HepG2 (cell line): ENCODE measurements at regions not wholly inside any gene's neighbourhood (a gene's known extent, or its start where the extent isn't known, plus 50 kb on each side); places are given as distances from the start of the nearest gene placed in this dataset.
A peak's percentile ranks its signal among the peaks of the same experiment; 100 is the strongest.
"Not testable (repeated sequence)": the region's sequence is repeated elsewhere in the genome, so short reads cannot be mapped to it uniquely, and the experiment has no call there.

ENCODE experiments used
- HDAC2 ChIP-seq: sonication (generic); formaldehyde crosslinking; IDR thresholded peaks from 2 replicates; pipeline ENCODE4 v1.4.0; 2020; ENCODE audit warnings: missing genetic modification reagents
- MAFK ChIP-seq, 2 experiments: IDR thresholded peaks in 1 of 2; conservative IDR thresholded peaks in 1 of 2; 2 replicates each; pipeline ENCODE4 v1.6.1; 2011; ENCODE audit warnings: improper control_type of control experiment in 2 of 2, low read length in 2 of 2
- MYPOP ChIP-seq: sonication (generic); formaldehyde crosslinking; IDR thresholded peaks from 2 replicates; pipeline ENCODE4 v1.8.1; 2023; ENCODE audit warnings: mild to moderate bottlenecking, moderate library complexity, missing genetic modification reagents
- NFKB2 ChIP-seq: sonication (generic); formaldehyde crosslinking; IDR thresholded peaks from 2 replicates; pipeline ENCODE4 v1.4.0; 2020; ENCODE audit warnings: missing genetic modification reagents, borderline replicate concordance
- PHF21A ChIP-seq: sonication (generic); formaldehyde crosslinking; IDR thresholded peaks from 2 replicates; pipeline ENCODE4 v1.5.0; 2020; ENCODE audit warnings: mild to moderate bottlenecking, missing genetic modification reagents
- SMARCC2 ChIP-seq: fragments of 450-650 bp; IDR thresholded peaks from 2 replicates; pipeline ENCODE4 v1.6.1; 2017; ENCODE audit warnings: antibody characterized with exemption, mild to moderate bottlenecking
- SNAPC2 ChIP-seq: sonication (generic); formaldehyde crosslinking; IDR thresholded peaks from 2 replicates; pipeline ENCODE4 v1.8.1; 2022; ENCODE audit warnings: mild to moderate bottlenecking, missing genetic modification reagents
- SP2 ChIP-seq: sonication (generic); formaldehyde crosslinking; IDR thresholded peaks from 2 replicates; pipeline ENCODE4 v1.5.1; 2020; ENCODE audit warnings: mild to moderate bottlenecking, missing genetic modification reagents
- XBP1 ChIP-seq: sonication (generic); formaldehyde crosslinking; IDR thresholded peaks from 2 replicates; pipeline ENCODE4 v1.5.0; 2020; ENCODE audit warnings: missing genetic modification reagents
- ZNF652 ChIP-seq: IDR thresholded peaks from 2 replicates; pipeline ENCODE4 v1.6.1; 2016; ENCODE audit warnings: low read depth, borderline replicate concordance
- ZNF792 ChIP-seq: IDR thresholded peaks from 2 replicates; pipeline ENCODE4 v1.6.1; 2016
- TF ChIP-seq, protein P1 (sequence below), 2 experiments: fragments of 450-650 bp in 1 of 2; sonication (generic) in 1 of 2; formaldehyde crosslinking in 1 of 2; IDR thresholded peaks; 2 replicates each; pipeline versions ENCODE4 v1.6.1 to v1.8.0; 2016 to 2022; ENCODE audit warnings: antibody characterized with exemption in 1 of 2, mild to moderate bottlenecking in 1 of 2, missing genetic modification reagents in 1 of 2
- TF ChIP-seq, protein P2 (sequence below): IDR thresholded peaks from 2 replicates; pipeline ENCODE4 v1.6.1; 2018; ENCODE audit warnings: missing genetic modification reagents, mild to moderate bottlenecking, missing compliant biosample characterization
- TF ChIP-seq, protein P3 (sequence below): sonication (generic); formaldehyde crosslinking; conservative IDR thresholded peaks from 2 replicates; pipeline ENCODE4 v1.4.0; 2020; ENCODE audit warnings: missing genetic modification reagents

DNA sequence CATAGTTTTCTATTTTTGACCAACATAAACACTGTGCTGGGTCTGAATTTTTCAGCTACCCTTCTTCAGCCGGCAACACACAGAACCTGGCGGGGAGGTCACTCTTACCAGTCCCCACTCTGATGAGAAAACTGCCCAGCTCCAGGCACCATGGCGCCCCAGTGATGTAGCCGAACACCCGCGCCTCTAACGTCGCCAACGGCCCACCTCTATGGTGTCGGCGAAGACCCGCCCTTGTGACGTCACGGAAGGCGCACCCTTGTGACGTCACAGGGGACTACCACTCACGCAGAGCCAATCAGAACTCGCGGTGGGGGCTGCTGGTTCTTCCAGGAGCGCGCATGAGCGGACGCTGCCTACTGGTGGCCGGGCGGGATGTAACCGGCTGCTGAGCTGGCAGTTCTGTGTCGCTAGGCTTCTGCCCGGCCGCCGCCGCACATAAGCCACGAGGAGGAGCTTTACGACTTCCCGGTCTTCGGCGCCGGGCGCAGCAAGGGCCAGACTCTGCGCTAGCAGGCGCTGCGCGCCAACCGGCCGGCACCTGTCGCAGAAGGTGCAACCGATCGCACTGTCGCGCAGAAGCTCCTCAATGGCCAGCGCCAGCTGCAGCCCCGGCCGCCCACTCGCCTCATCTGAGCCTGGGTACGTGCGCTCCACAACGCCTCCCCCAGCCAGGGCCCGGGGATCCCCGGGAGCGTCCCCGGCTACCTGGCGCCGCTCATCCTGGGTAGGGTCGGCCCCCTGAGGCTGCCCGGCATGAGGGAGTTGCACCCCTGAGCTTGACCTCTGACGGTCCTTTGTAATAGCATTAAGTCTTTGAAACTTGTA, 92.2 kb upstream of the OR4F16 start (continued):
- TF ChIP-seq, protein P1, sequence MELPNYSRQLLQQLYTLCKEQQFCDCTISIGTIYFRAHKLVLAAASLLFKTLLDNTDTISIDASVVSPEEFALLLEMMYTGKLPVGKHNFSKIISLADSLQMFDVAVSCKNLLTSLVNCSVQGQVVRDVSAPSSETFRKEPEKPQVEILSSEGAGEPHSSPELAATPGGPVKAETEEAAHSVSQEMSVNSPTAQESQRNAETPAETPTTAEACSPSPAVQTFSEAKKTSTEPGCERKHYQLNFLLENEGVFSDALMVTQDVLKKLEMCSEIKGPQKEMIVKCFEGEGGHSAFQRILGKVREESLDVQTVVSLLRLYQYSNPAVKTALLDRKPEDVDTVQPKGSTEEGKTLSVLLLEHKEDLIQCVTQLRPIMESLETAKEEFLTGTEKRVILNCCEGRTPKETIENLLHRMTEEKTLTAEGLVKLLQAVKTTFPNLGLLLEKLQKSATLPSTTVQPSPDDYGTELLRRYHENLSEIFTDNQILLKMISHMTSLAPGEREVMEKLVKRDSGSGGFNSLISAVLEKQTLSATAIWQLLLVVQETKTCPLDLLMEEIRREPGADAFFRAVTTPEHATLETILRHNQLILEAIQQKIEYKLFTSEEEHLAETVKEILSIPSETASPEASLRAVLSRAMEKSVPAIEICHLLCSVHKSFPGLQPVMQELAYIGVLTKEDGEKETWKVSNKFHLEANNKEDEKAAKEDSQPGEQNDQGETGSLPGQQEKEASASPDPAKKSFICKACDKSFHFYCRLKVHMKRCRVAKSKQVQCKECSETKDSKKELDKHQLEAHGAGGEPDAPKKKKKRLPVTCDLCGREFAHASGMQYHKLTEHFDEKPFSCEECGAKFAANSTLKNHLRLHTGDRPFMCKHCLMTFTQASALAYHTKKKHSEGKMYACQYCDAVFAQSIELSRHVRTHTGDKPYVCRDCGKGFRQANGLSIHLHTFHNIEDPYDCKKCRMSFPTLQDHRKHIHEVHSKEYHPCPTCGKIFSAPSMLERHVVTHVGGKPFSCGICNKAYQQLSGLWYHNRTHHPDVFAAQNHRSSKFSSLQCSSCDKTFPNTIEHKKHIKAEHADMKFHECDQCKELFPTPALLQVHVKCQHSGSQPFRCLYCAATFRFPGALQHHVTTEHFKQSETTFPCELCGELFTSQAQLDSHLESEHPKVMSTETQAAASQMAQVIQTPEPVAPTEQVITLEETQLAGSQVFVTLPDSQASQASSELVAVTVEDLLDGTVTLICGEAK (IDR thresholded peaks at IDR 0.05): not testable (repeated sequence)
- TF ChIP-seq, protein P1 (CRISPR knock-in tag; IDR thresholded peaks at IDR 0.05): peak; percentile 52; the same call in 1 of the 2 replicates
- TF ChIP-seq ZNF792 (CRISPR knock-in tag): peak; percentile 31; the same call in 1 of the 2 replicates
- peak; percentile 99 for TF ChIP-seq MYPOP (CRISPR knock-in tag)
- peak; percentile 68; the same call in 1 of the 2 replicates for TF ChIP-seq NFKB2 (CRISPR knock-in tag)
- 0 out of 2 replicates have a peak, but pooled peaks have one; percentile 16 for TF ChIP-seq SNAPC2 (CRISPR knock-in tag)
- peak; percentile 65; the same call in 1 of the 2 replicates for TF ChIP-seq SP2 (CRISPR knock-in tag)
- peak; percentile 100; the same call in 1 of the 2 replicates for TF ChIP-seq SMARCC2
- peak; percentile 54 for TF ChIP-seq HDAC2 (CRISPR knock-in tag)
- peak; percentile 23; the same call in 1 of the 2 replicates for TF ChIP-seq ZNF652
- TF ChIP-seq MAFK (conservative IDR thresholded peaks at IDR 0.05 in 1 of 2, IDR thresholded peaks at IDR 0.05 in 1 of 2; ENCODE audit: low read length in 2 of 2): peak; percentile 84 to 95
- TF ChIP-seq, protein P2, sequence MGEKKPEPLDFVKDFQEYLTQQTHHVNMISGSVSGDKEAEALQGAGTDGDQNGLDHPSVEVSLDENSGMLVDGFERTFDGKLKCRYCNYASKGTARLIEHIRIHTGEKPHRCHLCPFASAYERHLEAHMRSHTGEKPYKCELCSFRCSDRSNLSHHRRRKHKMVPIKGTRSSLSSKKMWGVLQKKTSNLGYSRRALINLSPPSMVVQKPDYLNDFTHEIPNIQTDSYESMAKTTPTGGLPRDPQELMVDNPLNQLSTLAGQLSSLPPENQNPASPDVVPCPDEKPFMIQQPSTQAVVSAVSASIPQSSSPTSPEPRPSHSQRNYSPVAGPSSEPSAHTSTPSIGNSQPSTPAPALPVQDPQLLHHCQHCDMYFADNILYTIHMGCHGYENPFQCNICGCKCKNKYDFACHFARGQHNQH (CRISPR knock-in tag): peak; percentile 61
- peak; percentile 60; the same call in 1 of the 2 replicates for TF ChIP-seq PHF21A (CRISPR knock-in tag)
- TF ChIP-seq, protein P3, sequence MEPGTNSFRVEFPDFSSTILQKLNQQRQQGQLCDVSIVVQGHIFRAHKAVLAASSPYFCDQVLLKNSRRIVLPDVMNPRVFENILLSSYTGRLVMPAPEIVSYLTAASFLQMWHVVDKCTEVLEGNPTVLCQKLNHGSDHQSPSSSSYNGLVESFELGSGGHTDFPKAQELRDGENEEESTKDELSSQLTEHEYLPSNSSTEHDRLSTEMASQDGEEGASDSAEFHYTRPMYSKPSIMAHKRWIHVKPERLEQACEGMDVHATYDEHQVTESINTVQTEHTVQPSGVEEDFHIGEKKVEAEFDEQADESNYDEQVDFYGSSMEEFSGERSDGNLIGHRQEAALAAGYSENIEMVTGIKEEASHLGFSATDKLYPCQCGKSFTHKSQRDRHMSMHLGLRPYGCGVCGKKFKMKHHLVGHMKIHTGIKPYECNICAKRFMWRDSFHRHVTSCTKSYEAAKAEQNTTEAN (CRISPR knock-in tag): peak; percentile 83; the same call in 1 of the 2 replicates
- TF ChIP-seq XBP1 (CRISPR knock-in tag): peak; percentile 65; the same call in 1 of the 2 replicates
